ENCODE measurements at regions not wholly inside any gene's neighbourhood (a gene's known extent, or its start where the extent isn't known, plus 50 kb on each side); places are given as distances from the start of the nearest gene placed in this dataset.

- no peak; the same call in none of the 2 replicates for TF ChIP-seq ZNF121 (CRISPR knock-in tag; IDR thresholded peaks at IDR 0.05)
- TF ChIP-seq, protein P1, sequence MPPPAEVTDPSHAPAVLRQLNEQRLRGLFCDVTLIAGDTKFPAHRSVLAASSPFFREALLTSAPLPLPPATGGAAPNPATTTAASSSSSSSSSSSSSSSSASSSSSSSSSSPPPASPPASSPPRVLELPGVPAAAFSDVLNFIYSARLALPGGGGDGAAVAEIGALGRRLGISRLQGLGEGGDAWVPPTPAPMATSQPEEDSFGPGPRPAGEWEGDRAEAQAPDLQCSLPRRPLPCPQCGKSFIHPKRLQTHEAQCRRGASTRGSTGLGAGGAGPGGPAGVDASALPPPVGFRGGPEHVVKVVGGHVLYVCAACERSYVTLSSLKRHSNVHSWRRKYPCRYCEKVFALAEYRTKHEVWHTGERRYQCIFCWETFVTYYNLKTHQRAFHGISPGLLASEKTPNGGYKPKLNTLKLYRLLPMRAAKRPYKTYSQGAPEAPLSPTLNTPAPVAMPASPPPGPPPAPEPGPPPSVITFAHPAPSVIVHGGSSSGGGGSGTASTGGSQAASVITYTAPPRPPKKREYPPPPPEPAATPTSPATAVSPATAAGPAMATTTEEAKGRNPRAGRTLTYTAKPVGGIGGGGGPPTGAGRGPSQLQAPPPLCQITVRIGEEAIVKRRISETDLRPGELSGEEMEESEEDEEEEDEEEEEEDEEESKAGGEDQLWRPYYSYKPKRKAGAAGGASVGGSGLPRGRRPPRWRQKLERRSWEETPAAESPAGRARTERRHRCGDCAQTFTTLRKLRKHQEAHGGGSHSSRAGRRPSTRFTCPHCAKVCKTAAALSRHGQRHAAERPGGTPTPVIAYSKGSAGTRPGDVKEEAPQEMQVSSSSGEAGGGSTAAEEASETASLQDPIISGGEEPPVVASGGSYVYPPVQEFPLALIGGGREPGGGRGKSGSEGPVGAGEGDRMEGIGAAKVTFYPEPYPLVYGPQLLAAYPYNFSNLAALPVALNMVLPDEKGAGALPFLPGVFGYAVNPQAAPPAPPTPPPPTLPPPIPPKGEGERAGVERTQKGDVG (CRISPR knock-in tag; IDR thresholded peaks at IDR 0.05; ENCODE audit: borderline replicate concordance), result no peak
- TF ChIP-seq, protein P2, sequence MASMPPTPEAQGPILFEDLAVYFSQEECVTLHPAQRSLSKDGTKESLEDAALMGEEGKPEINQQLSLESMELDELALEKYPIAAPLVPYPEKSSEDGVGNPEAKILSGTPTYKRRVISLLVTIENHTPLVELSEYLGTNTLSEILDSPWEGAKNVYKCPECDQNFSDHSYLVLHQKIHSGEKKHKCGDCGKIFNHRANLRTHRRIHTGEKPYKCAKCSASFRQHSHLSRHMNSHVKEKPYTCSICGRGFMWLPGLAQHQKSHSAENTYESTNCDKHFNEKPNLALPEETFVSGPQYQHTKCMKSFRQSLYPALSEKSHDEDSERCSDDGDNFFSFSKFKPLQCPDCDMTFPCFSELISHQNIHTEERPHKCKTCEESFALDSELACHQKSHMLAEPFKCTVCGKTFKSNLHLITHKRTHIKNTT (CRISPR knock-in tag; IDR thresholded peaks at IDR 0.05), result no peak
- TF ChIP-seq MAF1 (CRISPR knock-in tag; IDR thresholded peaks at IDR 0.05; ENCODE audit: borderline replicate concordance), result no peak
- TF ChIP-seq MED8 (CRISPR knock-in tag; IDR thresholded peaks at IDR 0.05; ENCODE audit: insufficient replicate concordance), result peak; percentile 91
- no peak for TF ChIP-seq ZNF607 (CRISPR knock-in tag; IDR thresholded peaks at IDR 0.05; ENCODE audit: borderline replicate concordance)
- TF ChIP-seq ZNF780A (CRISPR knock-in tag; IDR thresholded peaks at IDR 0.05), result no peak
- TF ChIP-seq ZNF441 (CRISPR knock-in tag; IDR thresholded peaks at IDR 0.05; ENCODE audit: borderline replicate concordance), result no peak
- no peak for TF ChIP-seq ZNF674 (CRISPR knock-in tag; IDR thresholded peaks at IDR 0.05; ENCODE audit: low read depth)
- TF ChIP-seq TAF1 (CRISPR knock-in tag; IDR thresholded peaks at IDR 0.05), result peak; percentile 54
- no peak for TF ChIP-seq KLF12 (CRISPR knock-in tag; IDR thresholded peaks at IDR 0.05; ENCODE audit: borderline replicate concordance)
- TF ChIP-seq, protein P3, sequence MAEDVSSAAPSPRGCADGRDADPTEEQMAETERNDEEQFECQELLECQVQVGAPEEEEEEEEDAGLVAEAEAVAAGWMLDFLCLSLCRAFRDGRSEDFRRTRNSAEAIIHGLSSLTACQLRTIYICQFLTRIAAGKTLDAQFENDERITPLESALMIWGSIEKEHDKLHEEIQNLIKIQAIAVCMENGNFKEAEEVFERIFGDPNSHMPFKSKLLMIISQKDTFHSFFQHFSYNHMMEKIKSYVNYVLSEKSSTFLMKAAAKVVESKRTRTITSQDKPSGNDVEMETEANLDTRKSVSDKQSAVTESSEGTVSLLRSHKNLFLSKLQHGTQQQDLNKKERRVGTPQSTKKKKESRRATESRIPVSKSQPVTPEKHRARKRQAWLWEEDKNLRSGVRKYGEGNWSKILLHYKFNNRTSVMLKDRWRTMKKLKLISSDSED (CRISPR knock-in tag; IDR thresholded peaks at IDR 0.05), result no peak
- peak; percentile 65 for TF ChIP-seq RFX5 (IDR thresholded peaks at IDR 0.05; ENCODE audit: low read depth, low read length)
- TF ChIP-seq, protein P4, sequence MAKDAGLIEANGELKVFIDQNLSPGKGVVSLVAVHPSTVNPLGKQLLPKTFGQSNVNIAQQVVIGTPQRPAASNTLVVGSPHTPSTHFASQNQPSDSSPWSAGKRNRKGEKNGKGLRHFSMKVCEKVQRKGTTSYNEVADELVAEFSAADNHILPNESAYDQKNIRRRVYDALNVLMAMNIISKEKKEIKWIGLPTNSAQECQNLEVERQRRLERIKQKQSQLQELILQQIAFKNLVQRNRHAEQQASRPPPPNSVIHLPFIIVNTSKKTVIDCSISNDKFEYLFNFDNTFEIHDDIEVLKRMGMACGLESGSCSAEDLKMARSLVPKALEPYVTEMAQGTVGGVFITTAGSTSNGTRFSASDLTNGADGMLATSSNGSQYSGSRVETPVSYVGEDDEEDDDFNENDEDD (CRISPR knock-in tag; IDR thresholded peaks at IDR 0.05; ENCODE audit: borderline replicate concordance), result peak; percentile 20; the same call in 1 of the 2 replicates
- TF ChIP-seq SOX13 (IDR thresholded peaks at IDR 0.05), result peak; percentile 61
- peak in 1 of 2 experiments; percentile 86; a peak in 2 of 4 replicates for TF ChIP-seq SOX13 (CRISPR knock-in tag; conservative IDR thresholded peaks at IDR 0.05 in 1 of 2, IDR thresholded peaks at IDR 0.05 in 1 of 2)
- TF ChIP-seq ZBED4 (CRISPR knock-in tag; IDR thresholded peaks at IDR 0.05; ENCODE audit: borderline replicate concordance), result peak; percentile 41; the same call in 1 of the 2 replicates
These were observed 131.1 kb downstream of the RASSF10 start (continued) for GRCh38 chr11:13140028-13140870.

Measured in HepG2 (cell line).